ENCODE measurements at regions not wholly inside any gene's neighbourhood (a gene's known extent, or its start where the extent isn't known, plus 50 kb on each side); places are given as distances from the start of the nearest gene placed in this dataset.
"Not testable (repeated sequence)": the region's sequence is repeated elsewhere in the genome, so short reads cannot be mapped to it uniquely, and the experiment has no call there.

DNA sequence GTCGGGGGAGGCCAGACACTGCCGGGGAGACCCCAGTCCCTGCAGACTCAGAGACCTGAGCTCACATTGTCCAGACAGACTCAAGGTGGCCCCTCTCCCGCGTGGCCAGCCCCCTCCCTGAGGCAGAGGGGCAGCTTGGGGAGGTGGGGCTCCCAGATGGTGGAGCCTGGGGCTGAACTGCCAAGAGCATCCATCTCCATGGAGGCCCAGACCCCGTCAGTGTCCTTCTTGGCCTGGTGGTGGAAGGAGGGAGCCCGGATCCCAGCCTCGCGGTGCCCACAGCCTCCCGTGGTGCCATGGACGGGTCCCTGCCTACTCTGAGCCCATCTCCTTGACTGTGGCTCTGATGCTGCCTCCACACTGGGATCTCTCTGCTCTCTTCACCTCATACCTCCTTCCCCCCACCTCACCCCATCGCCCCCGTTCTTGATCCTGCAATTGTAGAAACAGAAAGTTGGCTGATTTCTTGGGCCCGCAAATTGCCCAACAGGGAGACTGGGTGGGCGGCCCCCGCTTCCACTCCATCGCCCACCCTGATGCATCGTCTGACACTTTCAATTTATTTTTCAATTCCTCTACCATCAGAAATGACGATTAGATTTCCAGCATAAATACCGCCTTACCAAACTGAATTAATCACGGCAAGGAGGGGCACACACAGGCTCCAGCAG, 348.9 kb downstream of the MATN1 start:
- DNase-seq = no peak

DNA sequence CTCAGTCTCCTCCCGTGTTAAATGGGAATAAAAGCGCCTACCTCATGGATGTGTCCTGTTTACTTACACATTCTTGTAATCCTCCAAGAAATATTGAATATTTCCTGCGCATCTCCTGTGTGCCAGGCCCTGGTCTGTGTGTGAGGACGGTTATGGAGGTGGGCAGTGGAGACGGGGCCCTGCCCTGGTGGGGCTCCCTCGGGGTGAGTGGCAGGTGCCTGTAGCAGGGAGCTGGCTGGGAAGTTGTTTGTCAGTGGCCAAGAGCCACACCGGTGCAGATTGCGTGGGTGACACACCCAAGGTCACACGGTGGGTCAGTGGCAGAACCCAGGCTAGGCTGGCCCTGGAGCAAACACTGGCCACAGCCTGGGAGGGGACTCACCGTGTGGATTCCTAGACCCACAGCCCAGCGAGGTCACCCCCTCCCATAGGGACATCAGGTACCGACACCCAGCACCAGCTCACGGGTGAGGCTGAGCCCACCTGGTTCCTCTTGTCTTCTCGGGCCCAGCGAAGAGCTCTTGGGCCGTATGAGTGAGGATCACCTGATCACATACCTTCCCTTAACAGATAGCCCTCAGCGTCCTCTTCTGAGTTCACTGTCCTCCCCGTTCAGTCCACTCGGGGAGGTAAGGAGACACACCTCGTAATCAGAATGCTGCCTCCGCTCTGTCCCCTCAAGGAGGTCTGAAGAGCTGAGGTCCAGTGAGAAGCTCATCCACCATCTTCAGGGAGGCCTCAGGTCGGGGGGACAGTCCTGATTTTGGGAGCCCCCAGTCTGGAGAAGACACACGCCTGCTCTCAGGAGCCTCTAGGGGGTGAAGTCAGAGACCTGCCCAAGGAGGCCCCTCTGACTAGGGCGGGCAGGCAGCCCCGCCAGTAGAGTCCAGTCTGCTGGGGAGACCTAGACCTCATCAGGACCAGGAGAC, 349.6 kb downstream of the MATN1 start:
- no peak for DNase-seq

DNA sequence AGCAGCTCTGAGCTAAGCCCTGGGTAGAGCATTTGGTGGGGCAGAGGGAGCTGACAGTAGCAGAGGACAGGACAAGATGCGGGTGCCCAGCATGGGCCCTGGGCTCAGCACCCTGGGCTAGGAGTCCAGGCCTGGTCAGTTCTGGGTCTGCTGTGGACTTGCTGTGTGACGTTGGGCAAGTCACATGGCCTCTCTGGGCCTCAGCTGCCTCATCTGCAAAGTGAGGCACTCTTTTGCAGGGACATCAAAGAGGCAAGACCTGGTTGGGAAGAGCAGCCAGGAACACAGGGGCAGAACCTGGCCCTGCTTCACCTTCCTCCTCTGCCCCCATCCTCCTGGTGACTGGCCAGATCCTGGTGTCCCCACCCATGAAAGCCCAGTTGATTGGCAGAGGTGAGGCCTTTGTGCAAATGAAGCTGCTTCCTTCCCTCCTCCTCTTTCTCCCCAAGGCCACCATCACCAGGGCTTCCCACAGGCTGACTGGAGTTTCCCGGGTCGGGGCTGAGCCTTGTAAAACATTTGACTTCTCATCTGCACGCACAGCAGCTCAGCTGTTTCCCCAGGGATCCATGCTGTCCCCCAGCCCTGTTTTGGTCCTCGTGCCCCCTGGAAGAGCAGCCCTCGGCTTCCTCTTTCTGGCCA, 350.5 kb downstream of the MATN1 start:
- no peak for DNase-seq

DNA sequence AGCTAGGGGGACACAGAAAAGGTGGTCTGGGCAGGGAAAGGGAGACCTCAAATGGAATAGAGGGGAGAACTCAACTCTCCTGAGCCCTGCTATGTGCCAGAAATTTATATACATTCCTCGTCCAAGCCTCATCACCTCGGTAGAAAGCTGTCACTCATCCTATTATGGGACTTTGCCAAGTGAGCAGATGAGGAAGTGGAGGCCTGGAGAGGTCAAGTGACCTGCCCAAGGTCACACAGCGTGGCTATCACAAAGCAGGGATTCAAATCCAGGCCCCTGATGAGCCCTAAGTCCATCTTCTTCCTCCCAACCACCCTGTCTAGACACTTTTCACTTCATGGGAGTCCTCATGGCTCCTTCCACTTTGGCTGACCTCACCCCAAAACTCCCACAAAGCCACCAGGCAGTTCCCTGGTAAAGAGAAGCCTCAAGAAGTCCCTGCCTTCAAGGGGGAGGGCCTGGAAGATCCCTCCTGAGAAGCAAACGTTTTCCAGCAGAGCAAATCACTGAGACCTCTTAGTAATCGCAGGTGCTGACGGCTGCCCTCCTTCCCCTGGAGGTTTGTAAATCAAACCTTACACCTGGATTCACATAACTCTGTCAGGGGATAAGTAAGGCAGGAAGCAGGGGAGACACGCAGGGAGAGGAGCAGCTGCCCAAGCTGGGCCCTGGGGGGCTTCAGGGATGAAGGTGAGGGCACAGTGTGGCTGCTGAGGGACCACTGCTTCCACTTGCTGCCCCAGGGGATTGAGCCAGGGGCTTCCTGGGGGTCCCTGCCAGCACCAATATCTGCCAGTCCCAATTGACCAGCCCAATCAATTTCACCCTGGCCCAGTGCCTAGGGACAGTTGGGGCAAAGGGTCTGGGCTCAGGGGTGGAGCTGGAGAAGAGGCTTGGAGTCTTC, 351.2 kb downstream of the MATN1 start:
- no peak for DNase-seq

DNA sequence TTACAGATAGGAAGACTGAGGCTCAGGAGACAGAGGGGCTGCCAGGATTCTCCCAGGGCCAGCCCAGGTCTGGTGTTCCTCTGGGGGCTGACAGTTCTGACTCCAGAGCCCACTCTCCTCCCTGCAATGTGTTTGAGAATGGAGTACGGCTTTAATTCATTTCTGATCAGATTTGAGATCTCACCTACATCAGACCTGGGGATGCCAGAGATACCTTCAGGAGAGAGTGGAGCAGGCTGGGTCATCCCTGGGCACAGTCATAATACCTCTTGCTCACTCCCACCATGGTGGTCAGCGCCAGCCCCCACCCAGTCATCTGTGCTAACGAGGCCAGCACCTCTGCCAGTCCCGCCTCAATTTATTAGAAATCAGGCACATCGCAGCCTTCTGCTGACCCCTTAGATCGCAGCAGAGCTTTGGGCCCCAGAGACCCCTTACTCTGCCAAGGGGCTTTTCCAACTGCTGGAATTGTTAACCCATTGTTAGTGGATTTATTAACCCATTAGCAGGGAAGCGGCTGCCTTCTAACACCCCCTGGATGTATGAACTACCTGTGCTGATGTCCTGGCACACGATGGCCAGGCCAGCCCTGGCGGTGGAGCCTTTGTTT, 352.1 kb downstream of the MATN1 start:
- DNase-seq = no peak

DNA sequence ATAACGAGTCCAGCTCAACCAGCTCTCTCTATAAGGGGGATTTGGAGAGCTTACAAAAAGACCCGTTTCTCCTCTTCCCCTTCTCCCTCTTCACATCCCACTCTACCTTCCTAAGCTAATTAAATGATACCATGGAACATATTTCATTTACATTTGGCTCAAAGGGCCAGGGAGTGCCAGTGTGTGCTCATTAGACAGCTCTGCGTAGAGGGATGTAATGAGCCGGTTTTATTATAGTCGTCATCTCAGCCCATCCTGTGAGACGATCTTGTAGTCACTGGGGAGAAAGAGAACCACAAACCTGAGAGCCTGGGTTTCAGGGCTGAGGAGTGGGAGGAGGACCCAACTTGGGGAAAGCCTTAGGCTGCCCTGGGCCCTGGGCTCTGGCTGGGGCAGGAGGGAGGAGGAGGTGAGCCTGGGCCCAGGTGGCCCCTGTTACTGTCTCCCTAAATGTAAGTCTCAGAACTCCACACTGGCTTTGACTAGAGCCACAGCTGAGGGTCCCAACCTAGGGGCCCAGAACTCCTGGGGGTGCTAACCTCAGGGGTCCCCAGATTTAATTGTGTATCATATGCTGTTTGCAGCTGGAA, 354.6 kb downstream of the MATN1 start:
- no peak for DNase-seq

DNA sequence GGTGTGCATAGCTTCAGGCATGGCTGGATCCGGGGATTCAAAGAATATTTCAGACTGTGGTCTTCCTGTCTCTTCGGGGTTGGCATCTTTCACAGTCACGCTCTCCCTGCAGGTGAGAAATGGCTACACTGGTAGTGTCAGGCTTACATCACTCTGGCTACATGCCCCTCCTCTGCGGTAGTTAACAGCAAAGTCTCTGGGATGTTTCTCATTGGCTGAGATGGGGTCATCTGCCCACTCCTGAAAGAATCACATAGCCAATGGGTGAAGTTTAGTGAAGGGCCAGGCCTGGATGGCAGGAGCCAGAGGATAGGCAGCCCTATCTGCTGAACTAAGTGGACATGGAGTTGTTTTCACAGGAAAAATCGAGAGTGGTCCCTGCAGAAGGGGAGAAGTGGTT, 356.5 kb downstream of the MATN1 start:
- DNase-seq = no peak

DNA sequence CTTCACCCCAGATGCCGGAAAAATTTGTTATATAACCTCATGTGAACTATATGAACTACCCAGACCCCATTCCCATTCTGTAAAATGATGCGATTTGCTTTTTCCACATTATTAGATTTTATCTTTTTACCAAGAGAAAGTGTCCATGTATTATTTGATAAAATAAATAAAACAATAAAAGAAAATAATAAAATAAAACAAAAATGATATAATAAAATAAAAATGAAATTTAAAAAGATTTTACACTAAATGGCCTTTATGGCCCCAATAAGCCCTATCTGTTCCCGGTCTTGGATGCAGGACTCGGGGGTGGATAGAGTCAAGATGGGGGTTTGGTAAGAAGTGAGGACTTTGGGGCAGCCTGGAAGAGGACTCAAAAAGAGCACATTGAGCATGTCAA, 357.2 kb downstream of the MATN1 start:
- DNase-seq = no peak

DNA sequence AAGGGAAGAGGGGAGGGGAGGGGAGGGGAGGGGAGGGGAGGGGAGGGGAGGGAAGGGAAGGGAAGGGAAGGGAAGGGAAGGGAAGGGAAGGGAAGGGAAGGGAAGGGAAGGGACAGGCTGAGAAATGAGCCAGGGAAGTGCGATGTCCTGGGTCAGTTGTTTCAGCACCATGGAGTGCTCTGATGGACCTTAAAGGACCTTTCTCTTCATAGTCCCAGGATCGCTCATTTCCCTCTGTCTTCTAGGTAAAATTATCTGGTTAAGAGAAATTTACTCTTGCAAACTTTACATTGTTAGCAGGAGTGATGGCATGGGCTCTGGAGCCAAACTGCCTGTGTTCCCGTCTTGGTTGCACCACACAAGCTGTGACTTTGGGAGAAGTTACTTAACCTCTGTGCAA, 357.8 kb downstream of the MATN1 start:
- no peak for DNase-seq

DNA sequence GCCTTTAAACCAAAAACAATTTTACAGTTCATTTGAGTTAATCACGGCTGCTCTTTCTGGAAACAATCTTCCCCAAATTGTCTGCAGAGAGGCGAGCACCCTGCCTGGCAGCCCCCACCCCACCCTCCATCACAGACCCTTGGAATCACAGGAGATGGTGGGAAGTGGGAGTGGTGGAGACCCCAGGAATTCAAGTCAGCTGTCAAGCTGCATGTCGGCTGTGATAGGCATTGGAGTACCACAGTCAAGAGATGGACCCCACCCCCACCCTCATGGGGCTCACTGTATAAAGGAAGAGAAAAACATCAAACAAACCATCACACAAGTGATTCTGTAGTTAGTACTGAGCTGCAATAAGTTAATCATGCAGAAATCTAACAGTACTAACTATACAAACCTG, 360.4 kb downstream of the MATN1 start:
- DNase-seq = no peak

DNA sequence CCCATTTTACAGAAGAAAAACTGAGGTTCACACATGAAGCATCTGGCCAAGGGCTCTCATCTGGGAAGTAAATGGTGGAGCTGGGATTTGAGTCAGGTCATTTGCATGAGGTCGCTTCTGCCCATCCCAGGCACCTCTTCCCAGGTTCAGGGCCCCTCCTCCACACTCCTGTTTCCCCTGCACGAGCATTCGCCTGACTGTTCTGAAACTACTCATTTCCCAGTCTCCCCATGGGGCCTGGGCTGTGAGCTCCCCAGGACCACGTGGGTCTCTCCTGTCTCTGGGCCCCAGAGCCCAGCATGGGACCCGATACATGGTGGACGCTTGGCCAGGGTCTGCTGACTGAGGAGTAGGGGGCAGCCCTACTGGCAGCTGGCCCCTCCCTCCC, 360.8 kb downstream of the MATN1 start:
- no peak for DNase-seq

DNA sequence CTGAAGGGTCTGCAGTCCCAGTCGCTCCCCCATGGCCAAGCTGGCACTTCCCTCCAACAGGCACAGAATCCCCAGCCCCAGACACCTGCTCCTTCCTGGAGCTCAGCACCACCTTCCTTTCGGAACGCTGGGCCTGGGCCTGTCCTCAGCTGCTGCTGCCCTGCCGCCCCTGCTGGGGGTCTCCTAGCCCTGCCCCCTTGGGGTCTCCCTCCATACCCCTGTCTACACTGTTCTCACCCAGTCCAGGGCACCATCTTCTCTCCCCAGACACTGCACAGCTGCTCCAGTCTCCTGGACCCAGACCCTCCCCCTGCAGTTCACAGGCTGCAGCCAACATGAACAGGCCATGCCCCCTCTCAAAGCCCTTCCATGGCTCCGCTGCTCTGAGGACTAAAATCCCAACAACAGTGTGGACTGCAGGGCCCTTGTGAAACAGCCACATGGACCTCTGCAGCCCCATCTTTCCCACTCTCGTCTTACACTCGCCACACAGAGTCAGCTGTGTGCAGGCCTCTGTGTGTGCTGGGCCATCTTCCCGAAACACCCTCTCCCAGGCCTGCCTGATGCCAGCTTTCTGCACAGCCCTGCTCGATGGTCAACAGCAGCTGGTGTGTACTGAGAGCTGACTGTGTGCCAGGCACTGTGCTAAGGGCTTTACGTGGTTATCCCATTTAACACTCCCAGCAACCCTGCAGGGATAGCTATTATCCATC, 361.3 kb downstream of the MATN1 start:
- not testable (repeated sequence) for DNase-seq

DNA sequence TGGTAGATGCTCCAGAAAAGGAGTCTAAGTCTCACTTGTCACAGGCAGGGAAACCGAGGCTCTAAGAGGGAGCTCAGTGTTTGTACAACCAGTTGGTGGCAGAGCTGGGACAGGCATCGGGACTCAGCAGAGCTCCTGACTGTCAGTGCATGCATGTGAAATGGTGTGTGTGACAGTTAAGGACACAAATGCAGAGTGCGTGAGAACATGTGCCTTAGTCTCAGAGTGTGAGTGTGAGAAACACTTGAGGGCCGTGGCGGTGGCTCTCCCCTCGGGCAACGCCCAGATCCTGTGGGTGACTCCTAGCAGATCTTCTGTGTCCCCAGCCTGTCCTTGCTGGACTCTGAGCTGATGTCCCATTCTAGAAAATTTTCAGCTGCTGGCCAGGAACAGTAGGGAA, 362.6 kb downstream of the MATN1 start:
- no peak for DNase-seq

DNA sequence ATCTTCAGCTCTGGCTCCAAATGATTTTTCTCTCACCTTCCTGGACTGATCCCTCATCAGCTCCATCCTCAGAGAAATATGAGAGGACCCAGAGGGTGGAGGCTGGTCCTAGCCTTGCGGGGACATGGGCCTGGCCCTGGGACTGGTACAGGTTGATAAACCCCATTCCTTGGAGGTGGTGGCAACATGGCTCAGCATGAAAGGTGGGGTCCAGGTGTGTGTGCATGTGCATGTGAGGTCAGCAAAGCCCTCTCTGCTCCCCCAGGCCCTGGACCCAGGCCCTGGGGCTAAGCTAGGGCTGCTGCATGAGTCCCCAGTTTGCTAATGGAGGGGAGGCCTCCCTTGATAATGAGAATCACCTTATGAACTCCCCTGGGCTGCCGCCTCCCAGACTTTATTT, 363.1 kb downstream of the MATN1 start:
- no peak for DNase-seq

DNA sequence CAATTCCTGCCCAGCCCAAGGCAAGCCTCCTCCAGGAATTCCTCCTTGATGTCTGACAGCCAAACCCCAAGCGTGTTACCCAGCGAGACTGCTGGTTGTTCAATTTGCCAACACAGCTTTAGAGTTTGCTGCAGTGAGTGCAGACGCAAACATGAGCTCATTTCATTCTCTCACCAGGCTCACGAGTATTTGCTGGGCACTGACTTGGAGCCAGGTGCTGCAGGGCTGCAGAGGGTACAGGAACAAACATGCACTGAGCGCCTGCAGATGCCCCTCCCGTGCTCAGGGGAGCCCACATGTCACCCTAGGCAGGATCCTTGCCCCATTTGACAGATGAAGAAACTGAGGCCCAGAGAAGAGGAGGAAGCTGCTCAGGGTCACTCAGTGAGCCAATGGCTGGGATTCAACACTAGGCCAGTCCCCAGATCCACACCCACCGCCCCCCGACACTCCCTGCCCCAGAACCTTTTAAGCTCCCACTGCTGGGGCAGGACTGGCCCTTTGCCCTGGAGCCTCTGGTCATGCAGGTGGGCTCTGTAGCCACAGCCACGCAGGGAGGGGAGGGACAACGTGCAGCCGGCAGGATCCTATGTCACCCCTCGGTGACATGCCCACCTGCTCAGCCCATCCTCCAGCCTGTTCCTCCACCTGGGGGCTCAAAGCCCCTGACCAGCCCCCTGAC, 363.7 kb downstream of the MATN1 start:
- DNase-seq = no peak

DNA sequence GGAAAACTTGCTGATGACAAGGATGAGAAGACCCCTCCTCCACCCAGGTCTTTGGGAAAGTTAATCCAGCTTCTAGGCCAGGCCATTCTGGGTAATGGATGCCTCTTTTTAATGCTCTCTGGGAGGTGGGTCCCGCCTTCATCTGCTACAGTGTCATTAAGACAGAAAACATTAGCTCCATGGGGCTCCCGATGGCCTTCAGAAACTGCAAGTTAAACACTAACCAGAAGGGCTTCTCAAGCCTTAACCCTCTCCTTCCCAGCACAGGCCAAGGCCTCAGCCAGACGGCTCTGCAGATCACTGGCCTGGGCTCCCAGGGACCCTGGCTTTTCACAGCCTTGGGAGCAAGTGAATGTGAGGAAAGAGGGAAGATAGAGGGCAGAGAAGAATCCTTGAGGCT, 364.9 kb downstream of the MATN1 start:
- DNase-seq = no peak

DNA sequence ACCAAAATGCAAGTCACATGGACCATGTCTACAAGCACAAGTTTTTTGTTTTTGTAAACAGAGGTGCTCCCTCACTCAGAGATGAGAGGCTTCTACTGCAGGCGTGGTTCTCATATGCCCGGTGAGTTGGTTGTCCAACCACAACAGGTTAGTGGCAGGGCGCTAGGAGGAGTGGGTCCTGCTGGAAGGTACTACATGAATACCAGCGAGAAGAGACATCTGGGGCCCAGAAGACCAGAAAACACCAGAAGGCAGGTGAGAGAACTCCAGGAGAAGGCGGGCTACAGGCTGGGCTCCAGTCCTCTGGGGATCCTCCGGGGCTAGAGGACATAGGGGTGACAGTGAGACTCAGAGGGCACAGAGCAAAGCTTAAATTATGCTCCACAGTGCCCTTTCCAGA, 366.5 kb downstream of the MATN1 start:
- no peak for DNase-seq

DNA sequence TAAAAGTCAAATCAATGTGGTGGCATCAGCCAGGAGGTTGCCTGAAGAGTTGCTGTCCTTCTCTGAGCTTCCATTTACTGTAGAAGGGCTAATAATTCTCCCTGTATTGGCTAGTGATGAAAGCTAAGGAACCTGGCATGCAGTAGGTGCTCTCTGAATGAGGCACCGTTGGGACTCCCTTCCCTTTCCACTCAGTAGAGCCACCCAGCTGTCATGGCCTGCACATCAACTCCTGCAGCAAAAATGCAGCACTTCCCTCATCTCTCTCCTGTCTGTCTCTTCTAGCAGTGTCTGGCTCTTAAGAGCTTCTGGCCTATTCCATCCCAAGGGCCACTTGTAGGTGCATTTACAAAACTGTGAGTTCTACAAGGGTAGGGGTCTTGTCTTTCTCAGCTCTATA, 369.0 kb downstream of the MATN1 start:
- DNase-seq = no peak

DNA sequence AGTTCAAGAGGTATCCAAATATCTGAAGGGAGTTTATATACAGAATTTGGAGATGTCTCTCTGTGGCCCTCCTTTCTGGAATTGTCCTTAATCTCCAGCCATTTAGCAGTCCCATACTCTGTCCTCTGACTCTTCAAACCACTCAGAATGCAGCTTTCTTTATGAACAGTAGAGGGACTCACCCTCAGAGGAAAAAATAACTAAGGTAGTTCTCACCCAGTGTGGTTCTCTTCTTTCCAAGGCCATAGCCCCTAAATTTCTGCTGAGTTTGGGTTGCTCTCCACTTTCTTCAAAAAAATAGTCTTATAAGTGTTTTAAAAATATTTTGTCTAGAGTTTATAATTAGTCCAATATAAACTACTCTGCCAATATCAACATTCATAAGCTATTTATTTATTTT, 369.7 kb downstream of the MATN1 start:
- no peak for DNase-seq

DNA sequence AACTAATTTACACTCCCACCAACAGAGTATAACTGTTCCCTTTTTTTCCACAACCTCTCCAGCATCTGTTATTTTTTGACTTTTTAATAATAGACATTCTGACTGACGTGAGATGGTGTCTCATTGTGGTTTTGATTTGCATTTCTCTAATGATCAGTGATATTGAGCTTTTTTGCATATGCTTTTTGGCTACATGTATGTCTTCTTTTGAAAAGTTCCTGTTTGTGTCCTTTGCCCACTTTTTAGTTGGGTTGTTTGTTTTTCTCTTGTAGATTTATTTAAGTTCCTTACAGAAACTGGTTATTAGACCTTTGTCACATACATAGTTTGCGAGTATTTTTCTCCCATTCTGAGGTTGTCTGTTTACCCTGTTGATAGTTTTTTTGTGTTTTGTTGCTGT, 375.2 kb downstream of the MATN1 start:
- no peak for DNase-seq
